HG03354 (cell line): ENCODE measurements at regions not wholly inside any gene's neighbourhood (a gene's known extent, or its start where the extent isn't known, plus 50 kb on each side); places are given as distances from the start of the nearest gene placed in this dataset.
A peak's percentile ranks its signal among the peaks of the same experiment; 100 is the strongest.
"Not testable (repeated sequence)": the region's sequence is repeated elsewhere in the genome, so short reads cannot be mapped to it uniquely, and the experiment has no call there.

Experiments
- ATAC-seq: cut with Tn5 transposase; IDR thresholded peaks from one replicate; pipeline ENCODE4 v1.9.1; 2021; ENCODE audit warnings: mild to moderate bottlenecking; ENCODE audit not compliant: unreplicated experiment, poor library complexity, severe bottlenecking

GRCh38 chr10:29363930-29364329, 75.1 kb downstream of the LYZL1 start:
- not testable (repeated sequence) for ATAC-seq

- not testable (repeated sequence) for ATAC-seq
These were observed 77.3 kb downstream of the LYZL1 start for GRCh38 chr10:29366206-29366605.

GRCh38 chr10:29369419-29369818, 80.5 kb downstream of the LYZL1 start:
- ATAC-seq = no peak

DNA sequence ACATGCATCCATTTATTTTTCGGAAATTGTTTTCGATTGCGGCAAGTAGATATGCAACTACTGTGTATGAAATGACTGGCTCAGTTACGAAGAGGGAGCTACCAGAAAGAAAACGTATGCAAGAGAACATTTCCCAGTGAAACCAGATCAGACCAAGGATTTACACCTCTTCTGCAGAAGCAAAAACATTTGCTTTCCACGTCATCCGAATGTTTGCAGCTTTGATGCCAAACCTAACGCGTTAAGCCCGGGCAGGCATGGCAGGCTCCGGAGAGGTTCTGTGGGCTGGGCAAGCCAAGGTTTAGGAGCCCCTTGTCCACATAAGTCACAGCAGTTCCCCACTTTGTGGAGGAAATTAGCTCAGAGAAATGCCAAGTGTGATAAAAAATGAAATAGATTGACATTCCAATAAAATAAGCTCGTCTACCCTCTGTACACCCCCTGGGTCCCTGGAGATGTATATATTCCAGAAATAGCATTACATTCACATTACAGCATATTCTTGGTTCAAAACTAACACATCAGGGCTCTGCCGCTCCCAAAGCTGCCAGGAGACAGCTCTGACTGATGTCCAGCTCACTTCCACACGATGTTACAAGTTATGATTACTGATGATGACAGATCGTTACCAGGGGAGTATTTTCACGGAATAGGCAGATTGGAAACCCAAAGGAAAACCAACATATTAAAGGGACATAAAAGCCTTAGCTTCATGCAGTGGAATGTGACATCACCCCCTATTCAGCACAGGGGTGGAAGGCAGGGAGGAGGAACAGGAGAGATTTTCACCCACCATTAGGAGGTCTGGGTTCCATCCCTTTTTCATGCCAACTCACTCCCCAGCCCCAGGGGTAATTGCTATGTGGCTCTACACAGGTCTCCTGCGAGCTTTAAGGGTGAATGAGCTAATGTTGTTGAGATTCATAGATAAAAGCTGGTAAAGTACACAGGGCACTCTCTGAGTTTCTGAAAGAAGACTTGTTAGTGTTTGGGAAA, 81.5 kb downstream of the LYZL1 start:
- no peak for ATAC-seq

GRCh38 chr10:29372920-29373319, 84.0 kb downstream of the LYZL1 start:
- ATAC-seq = no peak

- ATAC-seq = no peak
These were observed 85.3 kb downstream of the LYZL1 start for GRCh38 chr10:29374162-29374561.

GRCh38 chr10:29375888-29376287, 87.0 kb downstream of the LYZL1 start:
- ATAC-seq = no peak

DNA sequence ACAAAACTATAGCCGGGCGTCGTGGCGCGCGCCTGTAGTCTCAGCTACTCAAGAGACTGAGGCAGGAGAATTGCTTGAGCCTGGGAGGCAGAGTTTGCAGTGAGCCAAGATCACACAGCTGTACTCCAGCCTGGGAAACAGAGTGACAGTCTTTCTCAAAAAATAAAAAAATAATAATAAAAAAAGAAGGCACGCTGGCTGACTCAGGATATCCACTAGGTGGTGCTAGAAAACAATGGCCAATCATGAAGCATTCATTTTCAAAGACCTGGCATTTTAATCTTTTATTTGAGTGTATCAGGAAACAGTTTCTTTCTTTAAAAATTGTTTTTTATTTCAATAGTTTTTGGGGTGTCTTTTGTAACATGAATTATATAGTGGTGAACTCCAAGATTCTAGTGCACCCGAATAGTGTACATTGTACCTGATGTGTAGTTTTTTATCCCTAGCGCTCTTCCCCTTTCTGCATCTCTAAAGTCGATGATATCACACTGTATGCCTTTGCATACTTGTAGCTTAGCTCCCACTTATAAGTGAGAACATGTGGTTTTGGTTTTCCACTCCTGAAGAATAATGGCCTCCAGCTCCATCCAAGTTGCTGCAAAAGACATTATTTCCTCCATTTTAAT, 88.6 kb downstream of the LYZL1 start:
- ATAC-seq = peak; percentile 47

DNA sequence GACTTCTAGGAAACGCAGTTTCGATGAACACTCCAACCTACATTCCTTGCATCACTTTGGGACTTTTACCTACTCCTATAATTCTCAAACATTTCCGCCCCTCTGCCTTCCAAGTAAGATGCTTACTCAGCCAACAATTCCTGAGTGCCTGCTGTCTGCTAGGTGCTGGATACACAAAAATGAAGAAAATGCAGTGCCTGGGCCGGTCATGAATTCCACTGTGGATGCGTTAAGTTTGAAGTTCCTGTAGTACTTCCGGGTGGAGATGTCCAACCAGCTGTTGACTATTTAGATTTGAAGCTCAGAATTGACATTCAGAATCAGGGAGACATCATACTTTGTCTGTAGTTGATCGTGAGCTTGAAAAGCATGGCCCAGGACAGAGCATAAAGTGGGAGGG, 89.2 kb downstream of the LYZL1 start:
- ATAC-seq = no peak

DNA sequence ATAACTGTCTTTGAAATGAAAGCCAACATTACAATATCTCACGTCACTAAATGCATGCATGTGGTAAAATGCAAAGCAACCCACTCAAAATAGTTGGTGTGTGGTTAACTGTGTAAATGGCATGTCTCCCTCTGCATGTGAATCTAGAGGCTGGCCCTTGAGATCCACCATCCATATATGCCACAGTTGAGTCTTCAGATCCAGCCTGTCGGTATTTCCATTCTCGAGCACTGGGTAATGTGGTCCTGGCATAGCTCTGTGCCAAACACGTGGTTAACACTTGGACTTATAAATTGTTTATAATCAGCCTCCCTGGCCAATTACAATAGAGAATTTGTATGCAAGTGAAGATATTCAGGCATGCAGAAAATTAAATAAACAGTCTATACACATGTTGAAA, 90.3 kb downstream of the LYZL1 start:
- ATAC-seq = no peak

- not testable (repeated sequence) for ATAC-seq
These were observed 91.1 kb downstream of the LYZL1 start for GRCh38 chr10:29379777-29380598.

GRCh38 chr10:29380599-29381511, 92.0 kb downstream of the LYZL1 start:
- not testable (repeated sequence) for ATAC-seq

GRCh38 chr10:29386342-29386999, 97.6 kb downstream of the LYZL1 start:
- peak; percentile 79 for ATAC-seq

DNA sequence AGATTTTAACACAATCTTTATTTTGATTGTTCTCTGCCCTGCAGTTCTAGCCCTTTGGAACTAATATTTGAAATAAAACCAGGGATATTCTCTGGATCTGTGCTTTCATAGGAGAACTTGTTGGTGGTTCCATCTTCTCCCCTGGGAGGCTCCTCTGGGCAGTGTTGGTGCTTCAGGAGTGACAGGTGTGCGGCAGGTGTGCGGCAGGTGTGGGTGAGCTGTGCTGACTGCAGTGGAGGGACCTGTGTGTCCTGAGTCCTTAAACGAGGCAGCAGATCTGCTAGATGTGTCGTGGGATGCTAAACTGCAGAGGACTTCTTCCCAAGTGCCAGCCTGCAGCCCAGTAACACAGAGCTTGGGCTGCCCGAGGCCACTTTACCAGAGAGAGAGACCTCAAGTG, 98.4 kb downstream of the LYZL1 start:
- ATAC-seq = no peak

DNA sequence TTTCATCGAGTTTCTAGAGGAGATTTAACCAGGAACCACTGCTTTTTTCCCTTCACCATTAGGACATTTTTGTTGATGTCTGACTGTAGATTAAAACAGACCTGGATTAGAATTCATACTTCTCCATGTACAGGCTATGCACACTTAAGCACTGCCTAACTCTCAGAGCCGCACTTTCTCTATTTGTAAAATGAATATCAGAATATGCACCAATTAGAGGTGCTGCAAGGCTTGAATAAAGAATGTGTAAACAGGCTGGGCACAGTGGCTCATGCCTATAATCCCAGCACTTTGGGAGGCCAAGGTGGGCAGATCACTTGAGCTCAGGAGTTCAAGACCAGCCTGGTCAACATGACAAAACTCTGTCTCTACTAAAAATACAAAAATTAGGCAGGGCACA, 99.2 kb downstream of the LYZL1 start:
- not testable (repeated sequence) for ATAC-seq

DNA sequence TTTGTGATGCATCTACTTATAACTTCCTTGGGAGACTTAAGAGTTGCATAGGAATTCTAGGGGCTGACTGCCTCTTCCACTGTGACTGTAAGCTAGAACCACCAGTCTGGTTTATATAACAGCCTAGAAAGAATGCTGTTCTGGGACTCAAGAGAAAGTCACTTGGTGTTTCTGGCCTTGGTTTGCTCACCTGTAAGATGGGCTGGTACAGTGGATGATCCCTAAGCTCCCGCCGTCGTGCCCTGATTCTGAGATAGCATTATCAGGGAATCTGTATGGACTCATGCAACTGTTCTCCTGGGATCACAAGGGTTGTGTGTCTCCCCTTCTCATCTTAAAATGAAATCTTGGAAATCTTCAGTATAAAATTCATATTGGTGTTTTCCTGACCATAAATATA, 100.6 kb downstream of the LYZL1 start:
- ATAC-seq = no peak

DNA sequence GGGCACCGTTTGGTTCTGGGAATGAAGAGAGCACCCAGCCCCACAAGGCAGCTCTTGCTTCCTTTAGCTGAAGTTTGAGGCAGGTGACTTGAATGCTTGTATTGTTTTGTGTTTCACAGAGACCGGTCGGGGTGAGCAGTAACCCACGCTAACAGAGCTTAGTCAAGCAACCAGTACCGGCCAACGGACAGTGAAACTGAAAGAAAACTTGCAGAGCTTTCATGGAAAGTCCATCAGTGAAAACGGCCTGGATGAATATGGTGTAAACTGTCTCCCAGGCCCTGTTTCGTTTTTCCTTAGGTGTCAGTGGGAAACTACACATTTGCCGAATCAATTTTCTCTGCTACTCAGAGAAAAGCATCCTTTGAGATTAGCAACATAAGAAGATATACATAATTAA, 101.1 kb downstream of the LYZL1 start:
- no peak for ATAC-seq

- ATAC-seq = peak; percentile 72
These were observed 103.6 kb downstream of the LYZL1 start for GRCh38 chr10:29392376-29393021.
